Panc1 (cell line): ENCODE measurements at regions not wholly inside any gene's neighbourhood (a gene's known extent, or its start where the extent isn't known, plus 50 kb on each side); places are given as distances from the start of the nearest gene placed in this dataset.

Experiments used
- ATAC-seq: fragments of 200-7000 bp; cut with Tn5 transposase; 2 replicates; pipeline ENCODE4 v1.9.1; 2020; ENCODE audit warnings: mild to moderate bottlenecking, moderate library complexity
- BruUV-seq: library from RNA; stranded (reverse); fragments of 400-500 nt; replicated peaks from 2 replicates; lab custom pipeline; 2021; lab: Mats Ljungman, UMichigan
- CTCF ChIA-PET: fragments of 300-600 bp; sonication (Branson Sonifier 250); formaldehyde crosslinking; loops from one replicate; lab custom pipeline; 2022; ENCODE audit warnings: antibody characterized with exemption; lab: Charles Lee
- POLR2A ChIA-PET: fragments of 300-600 bp; sonication (Branson Sonifier 250); formaldehyde crosslinking; loops from one replicate; lab custom pipeline; 2022; ENCODE audit warnings: antibody characterized with exemption; lab: Charles Lee
- DNase-seq: peaks from one replicate; pipeline ENCODE4 v3.0.0-alpha.2; 2010; ENCODE audit warnings: low read depth, low spot score
- H3K27ac ChIP-seq: 2 replicates; pipeline ENCODE4 v1.5.1; 2011; ENCODE audit warnings: mild to moderate bottlenecking, low read length, inconsistent platforms
- H3K27me3 ChIP-seq: fragments of 200-500 bp; sonication (Bioruptor generic); 2 replicates; pipeline ENCODE4 v1.6.0; 2014; ENCODE audit warnings: low read length, inconsistent platforms; ENCODE audit not compliant: control insufficient read depth, insufficient read depth
- H3K36me3 ChIP-seq: fragments of 200-500 bp; sonication (Bioruptor generic); 2 replicates; pipeline ENCODE4 v1.5.1; 2014; ENCODE audit warnings: inconsistent platforms, mild to moderate bottlenecking, low read length, moderate library complexity; ENCODE audit not compliant: control insufficient read depth, insufficient read depth
- H3K4me1 ChIP-seq: 2 replicates; pipeline ENCODE4 v1.5.1; 2011; ENCODE audit warnings: inconsistent platforms, mild to moderate bottlenecking, low read length, moderate library complexity; ENCODE audit not compliant: control insufficient read depth, insufficient read depth
- H3K4me3 ChIP-seq, 2 experiments: 2 replicates each; pipeline ENCODE4 v1.5.1; 2011 to 2012; ENCODE audit warnings: low read depth in 2 of 2, low read length in 2 of 2, mild to moderate bottlenecking in 2 of 2, inconsistent platforms in 1 of 2, moderate library complexity in 1 of 2
- H3K9me3 ChIP-seq: fragments of 200-500 bp; sonication (Bioruptor generic); 2 replicates; pipeline ENCODE4 v1.5.1; 2014; ENCODE audit warnings: low read depth, mild to moderate bottlenecking, inconsistent platforms, low read length, moderate library complexity; ENCODE audit not compliant: control insufficient read depth, insufficient read depth
- POLR2AphosphoS5 ChIP-seq: IDR thresholded peaks from 2 replicates; pipeline ENCODE4 v1.6.1; 2012; ENCODE audit warnings: mild to moderate bottlenecking, low read depth, low read length, moderate library complexity
- REST ChIP-seq, 2 experiments: IDR thresholded peaks; 2 replicates each; pipeline ENCODE4 v1.6.1; 2011 to 2012; ENCODE audit warnings: low read depth in 2 of 2, control low read depth in 1 of 2, low read length in 1 of 2, mild to moderate bottlenecking in 1 of 2, moderate library complexity in 1 of 2; ENCODE audit not compliant: insufficient read depth in 1 of 2
- SIN3A ChIP-seq: IDR thresholded peaks from 2 replicates; pipeline ENCODE4 v1.6.1; 2012; ENCODE audit warnings: low read depth, mild to moderate bottlenecking, low read length, moderate library complexity, borderline replicate concordance; ENCODE audit not compliant: insufficient read depth
- TCF7L2 ChIP-seq: IDR thresholded peaks from 2 replicates; pipeline ENCODE4 v1.6.1; 2011; ENCODE audit warnings: mild to moderate bottlenecking, low read depth, low read length, inconsistent platforms
- in situ Hi-C: cut with HindIII; loops from 2 replicates; pipeline ENCODE4 v1.10.0; 2016; ENCODE audit warnings: low sequenced_read_pairs, low pct_unique_long_range_greater_than_20kb
- intact Hi-C: fragments of 100-400 bp; cut with micrococcal nuclease; formaldehyde crosslinking; loops from one replicate; pipeline ENCODE4 v1.10.0; 2022; ENCODE audit not compliant: unreplicated experiment
- TF ChIP-seq, protein P1 (sequence below): fragments of 450-650 bp; IDR thresholded peaks from 2 replicates; pipeline ENCODE4 v1.5.1; 2017; ENCODE audit warnings: mild to moderate bottlenecking

GRCh38 chr3:180267202-180267843, 230.6 kb upstream of the PEX5L start:
- ChIA-PET POLR2A (no interaction called here), CTCF (no interaction called here)
- no peak for TF ChIP-seq SIN3A
- TF ChIP-seq, protein P1, sequence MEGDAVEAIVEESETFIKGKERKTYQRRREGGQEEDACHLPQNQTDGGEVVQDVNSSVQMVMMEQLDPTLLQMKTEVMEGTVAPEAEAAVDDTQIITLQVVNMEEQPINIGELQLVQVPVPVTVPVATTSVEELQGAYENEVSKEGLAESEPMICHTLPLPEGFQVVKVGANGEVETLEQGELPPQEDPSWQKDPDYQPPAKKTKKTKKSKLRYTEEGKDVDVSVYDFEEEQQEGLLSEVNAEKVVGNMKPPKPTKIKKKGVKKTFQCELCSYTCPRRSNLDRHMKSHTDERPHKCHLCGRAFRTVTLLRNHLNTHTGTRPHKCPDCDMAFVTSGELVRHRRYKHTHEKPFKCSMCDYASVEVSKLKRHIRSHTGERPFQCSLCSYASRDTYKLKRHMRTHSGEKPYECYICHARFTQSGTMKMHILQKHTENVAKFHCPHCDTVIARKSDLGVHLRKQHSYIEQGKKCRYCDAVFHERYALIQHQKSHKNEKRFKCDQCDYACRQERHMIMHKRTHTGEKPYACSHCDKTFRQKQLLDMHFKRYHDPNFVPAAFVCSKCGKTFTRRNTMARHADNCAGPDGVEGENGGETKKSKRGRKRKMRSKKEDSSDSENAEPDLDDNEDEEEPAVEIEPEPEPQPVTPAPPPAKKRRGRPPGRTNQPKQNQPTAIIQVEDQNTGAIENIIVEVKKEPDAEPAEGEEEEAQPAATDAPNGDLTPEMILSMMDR: no peak
- TF ChIP-seq POLR2AphosphoS5: no peak
- no peak for TF ChIP-seq REST (IDR thresholded peaks at IDR 0.05; ENCODE audit: insufficient read depth in 1 of 2, low read depth in 2 of 2, low read length in 1 of 2)
- TF ChIP-seq TCF7L2: no peak
- Histone ChIP-seq H3K9me3 (no peaks in the 10 kb centered on the region), H3K4me3 (no peak overlapping the region), H3K27me3 (no peaks in the 10 kb centered on the region), H3K4me1 (no peaks in the 10 kb centered on the region), H3K27ac (no peak overlapping the region), H3K36me3 (no peaks in the 10 kb centered on the region)
- BruUV-seq: no TSS peak
- DNase-seq: no peak
- in situ Hi-C loops (no loop called here), intact Hi-C loops (no loop called here)
- ATAC-seq: no peak

DNA sequence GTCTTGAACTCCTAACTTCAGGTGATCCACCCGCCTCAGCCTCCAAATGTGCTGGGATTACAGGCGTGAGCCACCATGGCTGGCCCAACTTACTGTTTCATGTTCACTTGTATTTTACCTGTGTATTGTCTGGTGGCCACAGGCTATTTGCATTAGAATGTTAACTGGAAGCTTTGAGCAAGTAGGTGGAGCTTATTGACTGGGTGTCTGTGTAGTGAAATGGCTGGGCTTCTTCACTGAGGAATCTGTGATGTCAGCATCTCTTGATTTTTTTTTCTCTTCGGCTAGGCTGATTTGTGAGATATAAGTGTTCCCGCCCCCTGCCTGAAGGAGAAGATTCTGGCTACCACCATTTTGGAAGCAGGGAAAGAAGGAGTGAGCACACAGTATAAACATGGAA, 237.8 kb upstream of the PEX5L start:
- ChIA-PET POLR2A (no interaction called here), CTCF (no interaction called here)
- Histone ChIP-seq H3K36me3 (no peaks in the 10 kb centered on the region), H3K4me3 (no peak overlapping the region), H3K9me3 (no peaks in the 10 kb centered on the region), H3K27ac (no peak overlapping the region), H3K4me1 (no peaks in the 10 kb centered on the region), H3K27me3 (no peaks in the 10 kb centered on the region)
- TF ChIP-seq TCF7L2: no peak
- intact Hi-C loops: no loop called here
- ATAC-seq: no peak
- in situ Hi-C loops: no loop called here
- no TSS peak for BruUV-seq
- DNase-seq: no peak

DNA sequence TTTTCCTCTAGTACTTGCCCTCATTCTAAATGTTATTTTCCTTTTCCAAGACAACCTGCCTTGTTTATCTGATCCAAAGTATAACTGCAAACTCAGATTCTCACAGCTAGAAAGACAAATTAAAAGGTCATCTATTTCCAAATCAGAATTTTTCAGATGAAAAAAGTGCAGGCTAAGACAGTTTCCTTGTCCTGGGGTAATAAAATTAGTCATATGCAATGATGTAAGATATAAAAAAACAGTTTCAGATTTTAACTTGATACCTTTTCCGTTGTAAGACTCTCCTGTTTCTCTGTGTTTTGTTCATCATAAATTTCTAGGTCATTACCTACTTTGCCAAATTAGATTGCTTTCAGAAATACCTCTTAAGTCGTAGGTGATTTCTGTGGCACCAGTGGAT, 238.4 kb upstream of the PEX5L start:
- BruUV-seq: no TSS peak
- no peaks in the 10 kb centered on the region for H3K36me3 ChIP-seq
- no peaks in the 10 kb centered on the region for H3K4me1 ChIP-seq
- H3K27me3 ChIP-seq: no peaks in the 10 kb centered on the region
- H3K27ac ChIP-seq: no peak overlapping the region
- ChIA-PET POLR2A (no interaction called here), CTCF (no interaction called here)
- ATAC-seq: no peak
- in situ Hi-C loops (no loop called here), intact Hi-C loops (no loop called here)
- TF ChIP-seq SIN3A (no peak), POLR2AphosphoS5 (no peak), TCF7L2 (no peak), REST (IDR thresholded peaks at IDR 0.05; ENCODE audit: insufficient read depth in 1 of 2, low read depth in 2 of 2, low read length in 1 of 2) (no peak)
- TF ChIP-seq, protein P1: no peak
- no peak overlapping the region for H3K4me3 ChIP-seq
- no peaks in the 10 kb centered on the region for H3K9me3 ChIP-seq
- DNase-seq: no peak
